Uterus (tissue), 2 donors: ENCODE measurements at regions not wholly inside any gene's neighbourhood (a gene's known extent, or its start where the extent isn't known, plus 50 kb on each side); places are given as distances from the start of the nearest gene placed in this dataset.

Experiments used
- CTCF ChIP-seq, 4 experiments: fragments of 200-600 bp in 2 of 4; fragments of 450-650 bp in 2 of 4; sonication (generic) in 2 of 4; IDR thresholded peaks; one replicate each; pipeline ENCODE4 v1.5.1; 2016 to 2019; ENCODE audit warnings: antibody characterized with exemption in 4 of 4, mild to moderate bottlenecking in 2 of 4, moderate library complexity in 1 of 4
- POLR2A ChIP-seq, 2 donors: fragments of 450-650 bp; IDR thresholded peaks; one replicate each; pipeline ENCODE4 v1.6.1; 2016; ENCODE audit warnings: antibody characterized with exemption in 2 of 2, mild to moderate bottlenecking in 1 of 2, moderate library complexity in 1 of 2

DNA sequence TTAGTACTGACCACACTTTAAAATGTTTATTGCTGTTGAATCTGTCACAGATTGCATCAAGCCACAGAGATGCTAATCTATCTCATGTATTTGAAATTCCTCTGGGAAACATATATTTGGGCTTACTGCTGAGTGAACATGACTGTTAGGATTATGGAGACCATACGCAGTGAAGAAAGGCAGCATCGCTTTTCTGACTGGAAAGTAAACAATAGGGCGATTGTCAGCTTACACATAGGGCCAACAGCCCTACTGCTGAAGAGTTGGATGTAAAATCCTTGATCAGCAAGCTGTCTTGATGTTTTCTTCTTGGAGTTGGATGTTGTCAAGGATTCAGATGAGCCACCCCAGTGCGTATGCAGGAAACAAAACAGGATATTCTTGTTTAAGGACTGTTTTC lies 368.7 kb upstream of the ADGRL2 start:
- no peak for TF ChIP-seq CTCF (IDR thresholded peaks at IDR 0.05)
- no peak for TF ChIP-seq POLR2A (IDR thresholded peaks at IDR 0.05)
